Brain microvascular endothelial cell (primary cell): ENCODE measurements at regions not wholly inside any gene's neighbourhood (a gene's known extent, or its start where the extent isn't known, plus 50 kb on each side); places are given as distances from the start of the nearest gene placed in this dataset.

Source experiments
- DNase-seq: peaks from one replicate; pipeline ENCODE4 v3.0.0-alpha.2; 2020
- H3K27ac ChIP-seq: fragments of 250-450 bp; sonication (Bioruptor Pico); 2 replicates; pipeline ENCODE4 v1.5.1; 2020; ENCODE audit warnings: mild to moderate bottlenecking, moderate library complexity
- H3K27me3 ChIP-seq: fragments of 250-450 bp; sonication (Bioruptor Pico); replicated peaks from 2 replicates; pipeline ENCODE4 v1.5.1; 2020; ENCODE audit warnings: mild to moderate bottlenecking
- H3K36me3 ChIP-seq: fragments of 250-450 bp; sonication (Bioruptor Pico); replicated peaks from 2 replicates; pipeline ENCODE4 v1.5.1; 2020; ENCODE audit warnings: mild to moderate bottlenecking
- H3K4me3 ChIP-seq: 2 replicates; pipeline ENCODE4 v1.5.1; 2011; ENCODE audit warnings: low read depth, mild to moderate bottlenecking, control low read depth, low read length, moderate library complexity
- CTCF ChIP-seq: IDR thresholded peaks from 2 replicates; pipeline ENCODE4 v1.5.1; 2011; ENCODE audit warnings: low read depth, mild to moderate bottlenecking, moderate library complexity, low read length, control low read depth, inconsistent platforms; ENCODE audit errors: missing control alignments
- in situ Hi-C: cut with HindIII; loops from 2 replicates; pipeline ENCODE4 v1.10.0; 2017; ENCODE audit warnings: low sequenced_read_pairs, low pct_ligation_motif_present

GRCh38 chr9:21708856-21709255 is 93.6 kb upstream of the MTAP start:
- Histone ChIP-seq H3K27ac (no peak overlapping the region), H3K36me3 (no peaks in the 10 kb centered on the region), H3K4me3 (no peak overlapping the region), H3K27me3 (no peaks in the 10 kb centered on the region)
- TF ChIP-seq CTCF = no peak
- in situ Hi-C loops = no loop called here
- DNase-seq = no peak

GRCh38 chr9:21709464-21710058 is 92.9 kb upstream of the MTAP start:
- Histone ChIP-seq H3K27me3 (no peaks in the 10 kb centered on the region), H3K27ac (no peak overlapping the region), H3K36me3 (no peaks in the 10 kb centered on the region), H3K4me3 (no peak overlapping the region)
- TF ChIP-seq CTCF = peak; percentile 82
- in situ Hi-C loops = loop anchor here (10.0 kb wide), 1 partner anchor 75 kb away; no protein-coding TSS in a partner anchor
- DNase-seq = peak; percentile 64

DNA sequence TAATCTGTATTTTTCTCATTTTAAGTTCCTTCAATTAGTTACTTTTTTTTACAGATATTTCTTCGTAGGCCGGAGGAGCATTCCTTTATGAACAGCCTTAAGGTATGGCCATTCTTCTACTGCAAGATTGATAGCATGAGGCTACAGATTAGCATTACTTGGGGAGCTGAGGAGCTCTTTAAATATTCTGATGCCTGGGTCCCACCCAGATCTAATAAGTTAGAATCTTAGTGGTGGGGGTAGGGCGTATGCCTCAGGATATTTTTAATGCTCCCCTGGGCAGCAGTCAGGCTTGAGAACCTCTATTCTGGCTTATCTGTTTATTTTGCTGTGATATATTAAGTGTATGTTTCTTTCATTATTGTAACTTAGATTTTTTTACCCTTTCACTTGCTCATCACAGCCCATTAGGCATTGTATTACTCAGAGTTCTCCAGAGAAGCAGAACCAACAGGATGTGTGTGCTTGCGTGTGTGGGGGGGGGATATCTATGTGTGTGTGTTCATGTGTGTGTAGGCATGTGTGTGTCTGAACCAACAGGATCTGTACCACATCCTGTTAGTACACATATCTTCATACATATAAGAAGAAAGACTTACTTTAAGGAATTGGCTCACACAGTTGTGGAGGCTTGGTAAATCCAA is 91.8 kb upstream of the MTAP start:
- no peaks in the 10 kb centered on the region for H3K27me3 ChIP-seq
- H3K36me3 ChIP-seq = no peaks in the 10 kb centered on the region
- H3K27ac ChIP-seq = no peak overlapping the region
- H3K4me3 ChIP-seq = no peak overlapping the region
- no peak for DNase-seq
- in situ Hi-C loops = loop anchor here (10.0 kb wide), 1 partner anchor 74 kb away; no protein-coding TSS in a partner anchor
- no peak for TF ChIP-seq CTCF

GRCh38 chr9:21711504-21711903 is 90.9 kb upstream of the MTAP start:
- H3K27ac ChIP-seq = no peak overlapping the region
- no peak for TF ChIP-seq CTCF
- H3K36me3 ChIP-seq = no peaks in the 10 kb centered on the region
- H3K27me3 ChIP-seq = no peaks in the 10 kb centered on the region
- in situ Hi-C loops = loop anchor here (10.0 kb wide), 1 partner anchor 73 kb away; no protein-coding TSS in a partner anchor
- no peak overlapping the region for H3K4me3 ChIP-seq
- DNase-seq = no peak

GRCh38 chr9:21715408-21715807 is 87.0 kb upstream of the MTAP start:
- in situ Hi-C loops = loop anchor here (10.0 kb wide), 1 partner anchor 69 kb away; no protein-coding TSS in a partner anchor

More at GRCh38 chr9:21715408-21715807, 87.0 kb upstream of the MTAP start:
- Histone ChIP-seq H3K27ac (no peak overlapping the region), H3K4me3 (no peak overlapping the region), H3K27me3 (no peaks in the 10 kb centered on the region), H3K36me3 (no peaks in the 10 kb centered on the region)
- DNase-seq = no peak
- TF ChIP-seq CTCF = no peak
